Smooth muscle cell (in vitro differentiated cells): ENCODE measurements at regions not wholly inside any gene's neighbourhood (a gene's known extent, or its start where the extent isn't known, plus 50 kb on each side); places are given as distances from the start of the nearest gene placed in this dataset.

Experiments used
- DNase-seq: peaks from one replicate; lab custom pipeline; 2025; ENCODE audit not compliant: unreplicated experiment; lab: John Stamatoyannopoulos, UW
- H2AFZ ChIP-seq: fragments of 200-600 bp; sonication (generic); 2 replicates; pipeline ENCODE4 v1.6.0; 2016; ENCODE audit warnings: antibody characterized with exemption, low read depth, mild to moderate bottlenecking
- H3F3A ChIP-seq: fragments of 200-600 bp; sonication (generic); 2 replicates; pipeline ENCODE4 v1.6.0; 2017; ENCODE audit warnings: antibody characterized with exemption, low read depth
- H3K27ac ChIP-seq: fragments of 200-600 bp; sonication (generic); 2 replicates; pipeline ENCODE4 v1.5.1; 2016; ENCODE audit warnings: low read depth, mild to moderate bottlenecking
- H3K27me3 ChIP-seq: fragments of 200-600 bp; sonication (generic); 2 replicates; pipeline ENCODE4 v1.6.1; 2016; ENCODE audit warnings: low read depth, mild to moderate bottlenecking
- H3K36me3 ChIP-seq: fragments of 200-600 bp; sonication (generic); 2 replicates; pipeline ENCODE4 v1.5.1; 2016; ENCODE audit warnings: low read depth
- H3K4me1 ChIP-seq: fragments of 200-600 bp; sonication (generic); 2 replicates; pipeline ENCODE4 v1.5.1; 2016; ENCODE audit warnings: low read depth
- H3K4me2 ChIP-seq: fragments of 200-600 bp; sonication (generic); 2 replicates; pipeline ENCODE4 v1.6.0; 2016; ENCODE audit warnings: mild to moderate bottlenecking
- H3K4me3 ChIP-seq: fragments of 200-600 bp; sonication (generic); 2 replicates; pipeline ENCODE4 v1.5.1; 2016; ENCODE audit warnings: mild to moderate bottlenecking
- H3K79me2 ChIP-seq: fragments of 200-600 bp; sonication (generic); 2 replicates; pipeline ENCODE4 v1.6.0; 2016; ENCODE audit warnings: low read depth, mild to moderate bottlenecking
- H3K9ac ChIP-seq: fragments of 200-600 bp; sonication (generic); 2 replicates; pipeline ENCODE4 v1.6.0; 2016; ENCODE audit warnings: low read depth
- H3K9me3 ChIP-seq: fragments of 200-600 bp; sonication (generic); replicated peaks from 2 replicates; pipeline ENCODE4 v1.5.1; 2016; ENCODE audit warnings: low read depth
- H4K20me1 ChIP-seq: fragments of 200-600 bp; sonication (generic); 2 replicates; pipeline ENCODE4 v1.6.0; 2016; ENCODE audit warnings: low read depth
- WGBS: methylation state at CpG from one replicate; pipeline ENCODE4 v1.1.7; 2016; ENCODE audit warnings: low lambda C conversion rate; 5-methylcytosine and 5-hydroxymethylcytosine counted together
- TF ChIP-seq, protein P1 (sequence below): fragments of 200-600 bp; sonication (generic); IDR thresholded peaks from 2 replicates; pipeline ENCODE4 v1.5.1; 2017; ENCODE audit warnings: borderline replicate concordance, mild to moderate bottlenecking, antibody characterized with exemption; ENCODE audit not compliant: insufficient read depth, poor library complexity, severe bottlenecking

- Histone ChIP-seq H3K79me2 (no peaks in the 10 kb centered on the region), H3K9me3 (no peaks in the 10 kb centered on the region), H2AFZ (no peak overlapping the region), H3K36me3 (no peaks in the 10 kb centered on the region), H3K27ac (no peak overlapping the region), H3K4me1 (no peaks in the 10 kb centered on the region), H4K20me1 (no peaks in the 10 kb centered on the region), H3K27me3 (no peaks in the 10 kb centered on the region), H3K4me2 (no peak overlapping the region), H3K4me3 (no peak overlapping the region), H3F3A (no peaks in the 10 kb centered on the region), H3K9ac (no peak overlapping the region)
- 90% methylated on average over 8 of the region's 8 CpGs for WGBS
- DNase-seq, result no peak
- TF ChIP-seq, protein P1, sequence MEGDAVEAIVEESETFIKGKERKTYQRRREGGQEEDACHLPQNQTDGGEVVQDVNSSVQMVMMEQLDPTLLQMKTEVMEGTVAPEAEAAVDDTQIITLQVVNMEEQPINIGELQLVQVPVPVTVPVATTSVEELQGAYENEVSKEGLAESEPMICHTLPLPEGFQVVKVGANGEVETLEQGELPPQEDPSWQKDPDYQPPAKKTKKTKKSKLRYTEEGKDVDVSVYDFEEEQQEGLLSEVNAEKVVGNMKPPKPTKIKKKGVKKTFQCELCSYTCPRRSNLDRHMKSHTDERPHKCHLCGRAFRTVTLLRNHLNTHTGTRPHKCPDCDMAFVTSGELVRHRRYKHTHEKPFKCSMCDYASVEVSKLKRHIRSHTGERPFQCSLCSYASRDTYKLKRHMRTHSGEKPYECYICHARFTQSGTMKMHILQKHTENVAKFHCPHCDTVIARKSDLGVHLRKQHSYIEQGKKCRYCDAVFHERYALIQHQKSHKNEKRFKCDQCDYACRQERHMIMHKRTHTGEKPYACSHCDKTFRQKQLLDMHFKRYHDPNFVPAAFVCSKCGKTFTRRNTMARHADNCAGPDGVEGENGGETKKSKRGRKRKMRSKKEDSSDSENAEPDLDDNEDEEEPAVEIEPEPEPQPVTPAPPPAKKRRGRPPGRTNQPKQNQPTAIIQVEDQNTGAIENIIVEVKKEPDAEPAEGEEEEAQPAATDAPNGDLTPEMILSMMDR, result no peak
Observed at GRCh38 chr20:23286346-23286745, 64.2 kb upstream of the NXT1 start.

- no peak for DNase-seq
- Histone ChIP-seq H4K20me1 (no peaks in the 10 kb centered on the region), H3K9ac (no peak overlapping the region), H3K27ac (no peak overlapping the region), H3F3A (no peaks in the 10 kb centered on the region), H3K36me3 (no peaks in the 10 kb centered on the region), H3K4me2 (no peak overlapping the region), H3K9me3 (no peaks in the 10 kb centered on the region), H3K79me2 (no peaks in the 10 kb centered on the region), H3K4me1 (no peaks in the 10 kb centered on the region), H2AFZ (no peak overlapping the region), H3K27me3 (no peaks in the 10 kb centered on the region), H3K4me3 (no peak overlapping the region)
- 77% methylated on average over 2 of the region's 2 CpGs for WGBS
- TF ChIP-seq, protein P1, result no peak
Observed at GRCh38 chr20:23285536-23285935, 65.1 kb upstream of the NXT1 start.

- H4K20me1 ChIP-seq, result no peaks in the 10 kb centered on the region
- no peak overlapping the region for H2AFZ ChIP-seq
- H3K4me1 ChIP-seq, result no peaks in the 10 kb centered on the region
- TF ChIP-seq, protein P1, result no peak
- no peaks in the 10 kb centered on the region for H3K79me2 ChIP-seq
- H3K27ac ChIP-seq, result no peak overlapping the region
- no peaks in the 10 kb centered on the region for H3K36me3 ChIP-seq
- no peak for DNase-seq
- WGBS, result 94% methylated on average over 2 of the region's 2 CpGs
- no peak overlapping the region for H3K4me3 ChIP-seq
- no peak overlapping the region for H3K9ac ChIP-seq
- no peaks in the 10 kb centered on the region for H3K9me3 ChIP-seq
- H3K27me3 ChIP-seq, result no peaks in the 10 kb centered on the region
- H3F3A ChIP-seq, result no peaks in the 10 kb centered on the region
- no peak overlapping the region for H3K4me2 ChIP-seq
Observed at GRCh38 chr20:23284009-23284408, 66.6 kb upstream of the NXT1 start.

DNA sequence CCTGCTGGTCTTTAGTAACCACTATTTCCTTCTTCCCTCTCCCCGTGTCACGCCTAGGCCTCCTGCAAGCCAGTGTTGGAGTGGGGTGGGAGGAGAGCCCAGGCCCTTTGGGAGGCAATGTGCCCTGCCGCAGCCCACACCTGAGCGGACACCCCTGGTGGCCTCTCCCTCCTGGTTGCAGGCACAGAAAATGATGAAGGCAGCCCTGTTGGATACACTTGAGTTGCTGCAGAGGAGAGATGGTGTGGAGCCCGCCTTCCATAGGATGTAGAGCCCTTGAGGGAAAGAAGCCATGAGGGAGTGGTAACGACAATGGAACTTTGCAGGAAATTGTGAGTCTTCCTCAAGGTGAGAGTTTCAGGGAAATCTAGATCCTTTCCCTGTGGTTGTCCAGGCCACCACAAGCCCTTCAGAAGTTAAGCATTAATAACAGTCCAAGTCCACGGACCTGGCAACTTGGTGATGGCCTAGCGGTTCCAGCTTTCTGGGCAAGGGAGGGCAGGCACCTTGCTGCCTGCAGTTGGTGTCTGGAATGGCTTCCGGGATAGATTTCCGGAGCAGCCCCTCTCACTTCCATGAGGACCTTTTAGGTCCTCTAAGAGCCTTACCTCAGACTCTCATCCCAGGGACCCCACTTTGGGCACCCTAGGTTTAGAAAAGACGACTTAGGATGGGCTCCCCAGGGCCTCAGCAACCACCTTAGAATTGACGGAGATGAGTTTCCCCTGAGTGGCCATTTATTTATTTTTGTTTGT, 67.3 kb upstream of the NXT1 start:
- H3K9ac ChIP-seq, result no peak overlapping the region
- H4K20me1 ChIP-seq, result no peaks in the 10 kb centered on the region
- DNase-seq, result no peak
- 92% methylated on average over 12 of the region's 12 CpGs for WGBS
- H3K36me3 ChIP-seq, result no peaks in the 10 kb centered on the region
- no peaks in the 10 kb centered on the region for H3F3A ChIP-seq
- H3K27ac ChIP-seq, result no peak overlapping the region
- H3K4me3 ChIP-seq, result no peak overlapping the region
- H3K27me3 ChIP-seq, result no peaks in the 10 kb centered on the region
- H3K4me2 ChIP-seq, result no peak overlapping the region
- TF ChIP-seq, protein P1, result no peak
- H3K4me1 ChIP-seq, result no peaks in the 10 kb centered on the region
- no peaks in the 10 kb centered on the region for H3K79me2 ChIP-seq
- H2AFZ ChIP-seq, result no peak overlapping the region
- H3K9me3 ChIP-seq, result no peaks in the 10 kb centered on the region
